RPMI7951 (cell line): ENCODE measurements at regions not wholly inside any gene's neighbourhood (a gene's known extent, or its start where the extent isn't known, plus 50 kb on each side); places are given as distances from the start of the nearest gene placed in this dataset.
A peak's percentile ranks its signal among the peaks of the same experiment; 100 is the strongest.

Experiments used
- DNase-seq: peaks from one replicate; pipeline ENCODE4 v3.0.0-alpha.2; 2012; ENCODE audit warnings: low read depth

GRCh38 chr3:30945291-30945690, 50.8 kb upstream of the GADL1 start:
- DNase-seq = no peak

GRCh38 chr3:30948426-30948825, 54.0 kb upstream of the GADL1 start:
- DNase-seq = no peak

GRCh38 chr3:30951826-30952225, 57.4 kb upstream of the GADL1 start:
- DNase-seq = no peak

- DNase-seq = peak; percentile 27
Measured at GRCh38 chr3:30952786-30953185, 58.3 kb upstream of the GADL1 start.

- no peak for DNase-seq
Measured at GRCh38 chr3:30954426-30954825, 60.0 kb upstream of the GADL1 start.

GRCh38 chr3:30962084-30962483, 67.6 kb upstream of the GADL1 start:
- no peak for DNase-seq

- DNase-seq = no peak
Measured at GRCh38 chr3:30962493-30962892, 68.0 kb upstream of the GADL1 start.

- DNase-seq = no peak
Measured at GRCh38 chr3:30963223-30963722, 68.8 kb upstream of the GADL1 start.

GRCh38 chr3:30964612-30965011, 70.2 kb upstream of the GADL1 start:
- DNase-seq = no peak

- DNase-seq = no peak
Measured at GRCh38 chr3:30966896-30967295, 72.4 kb upstream of the GADL1 start.

- DNase-seq = peak; percentile 52
Measured at GRCh38 chr3:30970183-30970582, 75.7 kb upstream of the GADL1 start.

- no peak for DNase-seq
Measured at GRCh38 chr3:30972449-30972848, 78.0 kb upstream of the GADL1 start.

- DNase-seq = no peak
Measured at GRCh38 chr3:30974071-30974470, 79.6 kb upstream of the GADL1 start.

GRCh38 chr3:30977592-30977991, 83.1 kb upstream of the GADL1 start:
- DNase-seq = no peak

GRCh38 chr3:30980993-30981392, 86.5 kb upstream of the GADL1 start:
- DNase-seq = no peak

- no peak for DNase-seq
Measured at GRCh38 chr3:30982416-30983075, 88.1 kb upstream of the GADL1 start.

- DNase-seq = peak; percentile 46
Measured at GRCh38 chr3:30984855-30985749, 90.6 kb upstream of the GADL1 start.

GRCh38 chr3:30986551-30986950, 92.1 kb upstream of the GADL1 start:
- no peak for DNase-seq

GRCh38 chr3:30988769-30989168, 94.3 kb upstream of the GADL1 start:
- no peak for DNase-seq

GRCh38 chr3:30989276-30990030, 95.0 kb upstream of the GADL1 start:
- no peak for DNase-seq

GRCh38 chr3:30996467-30996866, 102.0 kb upstream of the GADL1 start:
- DNase-seq = peak; percentile 28

- no peak for DNase-seq
Measured at GRCh38 chr3:31002730-31003129, 108.3 kb upstream of the GADL1 start.
